ENCODE measurements at regions not wholly inside any gene's neighbourhood (a gene's known extent, or its start where the extent isn't known, plus 50 kb on each side); places are given as distances from the start of the nearest gene placed in this dataset.

GRCh38 chr5:87951661-87952060, 317.0 kb downstream of the TMEM161B start:
- no peak for DNase-seq (ENCODE audit: low read depth)

GRCh38 chr5:87949676-87950631, 318.7 kb downstream of the TMEM161B start:
- no peak for DNase-seq (ENCODE audit: low read depth)

GRCh38 chr5:87948486-87948885, 320.2 kb downstream of the TMEM161B start:
- DNase-seq (ENCODE audit: low read depth): no peak

- no peak for DNase-seq (ENCODE audit: low read depth)
Measured at GRCh38 chr5:87946271-87946670, 322.4 kb downstream of the TMEM161B start.

GRCh38 chr5:87945286-87945650, 323.4 kb downstream of the TMEM161B start:
- no peak for DNase-seq (ENCODE audit: low read depth)

- DNase-seq (ENCODE audit: low read depth): no peak
Measured at GRCh38 chr5:87944553-87945285, 323.9 kb downstream of the TMEM161B start.

- no peak for DNase-seq (ENCODE audit: low read depth)
Measured at GRCh38 chr5:87940775-87941174, 327.9 kb downstream of the TMEM161B start.

- DNase-seq (ENCODE audit: low read depth): no peak
Measured at GRCh38 chr5:87936667-87937066, 332.0 kb downstream of the TMEM161B start.

- DNase-seq (ENCODE audit: low read depth): no peak
Measured at GRCh38 chr5:87924436-87924835, 344.2 kb downstream of the TMEM161B start.

GRCh38 chr5:87916320-87916719, 352.3 kb downstream of the TMEM161B start:
- DNase-seq (ENCODE audit: low read depth): no peak

- no peak for DNase-seq (ENCODE audit: low read depth)
Measured at GRCh38 chr5:87912419-87912818, 356.2 kb downstream of the TMEM161B start.

GRCh38 chr5:87909382-87909781, 359.3 kb downstream of the TMEM161B start:
- DNase-seq (ENCODE audit: low read depth): no peak

GRCh38 chr5:87906962-87907361, 361.7 kb downstream of the TMEM161B start:
- DNase-seq (ENCODE audit: low read depth): no peak

GRCh38 chr5:87900419-87900818, 368.2 kb downstream of the TMEM161B start:
- no peak for DNase-seq (ENCODE audit: low read depth)

GRCh38 chr5:87899721-87900131, 368.9 kb downstream of the TMEM161B start:
- DNase-seq (ENCODE audit: low read depth): no peak

GRCh38 chr5:87899208-87899661, 369.4 kb downstream of the TMEM161B start:
- no peak for DNase-seq (ENCODE audit: low read depth)

GRCh38 chr5:87898574-87898973, 370.1 kb downstream of the TMEM161B start:
- DNase-seq (ENCODE audit: low read depth): no peak

- no peak for DNase-seq (ENCODE audit: low read depth)
Measured at GRCh38 chr5:87888139-87888538, 380.5 kb downstream of the TMEM161B start.

- DNase-seq (ENCODE audit: low read depth): no peak
Measured at GRCh38 chr5:87887247-87887646, 381.4 kb downstream of the TMEM161B start.

- no peak for DNase-seq (ENCODE audit: low read depth)
Measured at GRCh38 chr5:87886164-87886563, 382.5 kb downstream of the TMEM161B start.

GRCh38 chr5:87885758-87886157, 382.9 kb downstream of the TMEM161B start:
- no peak for DNase-seq (ENCODE audit: low read depth)

GRCh38 chr5:87877495-87877894, 391.1 kb downstream of the TMEM161B start:
- DNase-seq (ENCODE audit: low read depth): no peak

- no peak for DNase-seq (ENCODE audit: low read depth)
Measured at GRCh38 chr5:87877023-87877422, 391.6 kb downstream of the TMEM161B start.

Measured in Daoy (cell line).